ENCODE measurements at regions not wholly inside any gene's neighbourhood (a gene's known extent, or its start where the extent isn't known, plus 50 kb on each side); places are given as distances from the start of the nearest gene placed in this dataset.

DNA sequence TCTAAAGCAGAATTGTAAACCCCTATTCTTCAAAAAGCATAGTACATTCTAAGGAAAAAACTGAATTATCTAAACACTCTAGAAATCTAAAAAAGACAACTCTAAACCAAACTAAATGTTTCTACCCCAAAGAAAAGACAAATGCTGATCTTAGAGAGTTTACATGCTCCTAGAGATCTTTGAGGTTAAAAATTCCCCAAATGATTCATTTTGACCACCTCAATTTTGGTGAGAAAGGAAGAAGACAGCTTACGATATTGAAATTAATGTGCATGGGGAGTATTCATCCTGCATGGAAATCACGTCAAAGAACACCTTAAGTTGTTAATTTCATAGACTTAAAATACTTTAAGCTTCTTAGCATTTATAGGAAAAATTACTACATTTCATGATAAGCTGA lies 377.8 kb upstream of the RUNX1 start:
- TF ChIP-seq, protein P1, sequence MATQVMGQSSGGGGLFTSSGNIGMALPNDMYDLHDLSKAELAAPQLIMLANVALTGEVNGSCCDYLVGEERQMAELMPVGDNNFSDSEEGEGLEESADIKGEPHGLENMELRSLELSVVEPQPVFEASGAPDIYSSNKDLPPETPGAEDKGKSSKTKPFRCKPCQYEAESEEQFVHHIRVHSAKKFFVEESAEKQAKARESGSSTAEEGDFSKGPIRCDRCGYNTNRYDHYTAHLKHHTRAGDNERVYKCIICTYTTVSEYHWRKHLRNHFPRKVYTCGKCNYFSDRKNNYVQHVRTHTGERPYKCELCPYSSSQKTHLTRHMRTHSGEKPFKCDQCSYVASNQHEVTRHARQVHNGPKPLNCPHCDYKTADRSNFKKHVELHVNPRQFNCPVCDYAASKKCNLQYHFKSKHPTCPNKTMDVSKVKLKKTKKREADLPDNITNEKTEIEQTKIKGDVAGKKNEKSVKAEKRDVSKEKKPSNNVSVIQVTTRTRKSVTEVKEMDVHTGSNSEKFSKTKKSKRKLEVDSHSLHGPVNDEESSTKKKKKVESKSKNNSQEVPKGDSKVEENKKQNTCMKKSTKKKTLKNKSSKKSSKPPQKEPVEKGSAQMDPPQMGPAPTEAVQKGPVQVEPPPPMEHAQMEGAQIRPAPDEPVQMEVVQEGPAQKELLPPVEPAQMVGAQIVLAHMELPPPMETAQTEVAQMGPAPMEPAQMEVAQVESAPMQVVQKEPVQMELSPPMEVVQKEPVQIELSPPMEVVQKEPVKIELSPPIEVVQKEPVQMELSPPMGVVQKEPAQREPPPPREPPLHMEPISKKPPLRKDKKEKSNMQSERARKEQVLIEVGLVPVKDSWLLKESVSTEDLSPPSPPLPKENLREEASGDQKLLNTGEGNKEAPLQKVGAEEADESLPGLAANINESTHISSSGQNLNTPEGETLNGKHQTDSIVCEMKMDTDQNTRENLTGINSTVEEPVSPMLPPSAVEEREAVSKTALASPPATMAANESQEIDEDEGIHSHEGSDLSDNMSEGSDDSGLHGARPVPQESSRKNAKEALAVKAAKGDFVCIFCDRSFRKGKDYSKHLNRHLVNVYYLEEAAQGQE (IDR thresholded peaks at IDR 0.05; ENCODE audit: insufficient read depth in 1 of 2, low read depth in 2 of 2, low read length in 1 of 2): no peak
- TF ChIP-seq TCF7L2 (IDR thresholded peaks at IDR 0.05; ENCODE audit: low read depth, low read length) (no peak), POLR2AphosphoS5 (IDR thresholded peaks at IDR 0.05; ENCODE audit: low read depth, low read length) (no peak), SIN3A (IDR thresholded peaks at IDR 0.05; ENCODE audit: borderline replicate concordance, insufficient read depth, low read depth, low read length) (no peak)
- TF ChIP-seq, protein P2, sequence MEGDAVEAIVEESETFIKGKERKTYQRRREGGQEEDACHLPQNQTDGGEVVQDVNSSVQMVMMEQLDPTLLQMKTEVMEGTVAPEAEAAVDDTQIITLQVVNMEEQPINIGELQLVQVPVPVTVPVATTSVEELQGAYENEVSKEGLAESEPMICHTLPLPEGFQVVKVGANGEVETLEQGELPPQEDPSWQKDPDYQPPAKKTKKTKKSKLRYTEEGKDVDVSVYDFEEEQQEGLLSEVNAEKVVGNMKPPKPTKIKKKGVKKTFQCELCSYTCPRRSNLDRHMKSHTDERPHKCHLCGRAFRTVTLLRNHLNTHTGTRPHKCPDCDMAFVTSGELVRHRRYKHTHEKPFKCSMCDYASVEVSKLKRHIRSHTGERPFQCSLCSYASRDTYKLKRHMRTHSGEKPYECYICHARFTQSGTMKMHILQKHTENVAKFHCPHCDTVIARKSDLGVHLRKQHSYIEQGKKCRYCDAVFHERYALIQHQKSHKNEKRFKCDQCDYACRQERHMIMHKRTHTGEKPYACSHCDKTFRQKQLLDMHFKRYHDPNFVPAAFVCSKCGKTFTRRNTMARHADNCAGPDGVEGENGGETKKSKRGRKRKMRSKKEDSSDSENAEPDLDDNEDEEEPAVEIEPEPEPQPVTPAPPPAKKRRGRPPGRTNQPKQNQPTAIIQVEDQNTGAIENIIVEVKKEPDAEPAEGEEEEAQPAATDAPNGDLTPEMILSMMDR (IDR thresholded peaks at IDR 0.05): no peak
- no TSS peak for BruUV-seq (replicated peaks)
- in situ Hi-C loops (cut with HindIII; ENCODE audit: low pct_unique_long_range_greater_than_20kb, low sequenced_read_pairs) (no loop called here), intact Hi-C loops (cut with micrococcal nuclease; ENCODE audit: unreplicated experiment) (no loop called here)
- Histone ChIP-seq H3K27me3 (ENCODE audit: control insufficient read depth, insufficient read depth, low read length) (peaks cover 2% of the 10 kb centered on the region), H3K9me3 (ENCODE audit: control insufficient read depth, insufficient read depth, low read depth, low read length) (no peaks in the 10 kb centered on the region), H3K4me3 (ENCODE audit: low read depth in 2 of 2, low read length in 2 of 2) (no peak overlapping the region), H3K27ac (ENCODE audit: low read length) (no peak overlapping the region), H3K36me3 (ENCODE audit: control insufficient read depth, insufficient read depth, low read length) (no peaks in the 10 kb centered on the region), H3K4me1 (ENCODE audit: control insufficient read depth, insufficient read depth, low read length) (no peaks in the 10 kb centered on the region)
- POLR2A ChIA-PET: interaction anchor here (0.6 kb wide), 1 partner anchor 386 kb away, joined by 16 read pairs; no protein-coding TSS in a partner anchor
- CTCF ChIA-PET: no interaction called here
- DNase-seq (ENCODE audit: low read depth, low spot score): no peak
- ATAC-seq: no peak

DNA sequence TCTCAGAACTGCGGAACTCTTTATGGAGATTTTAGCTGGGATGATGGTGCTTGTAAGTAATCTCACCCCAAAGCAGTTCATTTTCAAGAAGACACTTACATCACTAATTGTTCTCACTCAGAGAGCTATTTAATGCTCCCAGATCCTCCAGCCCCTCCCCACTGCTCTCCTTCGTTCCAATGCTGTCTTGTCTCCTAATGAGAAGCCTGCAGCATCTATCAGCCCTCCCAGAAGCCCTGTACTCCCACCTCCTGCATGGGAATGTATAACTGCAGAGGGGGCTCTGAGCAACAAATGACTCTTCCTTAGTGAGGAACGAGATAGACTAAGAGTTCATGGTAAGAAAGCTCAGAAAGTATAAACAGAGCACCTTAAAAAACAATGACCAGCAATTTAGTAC lies 377.4 kb upstream of the RUNX1 start:
- BruUV-seq (replicated peaks): no TSS peak
- Histone ChIP-seq H3K36me3 (ENCODE audit: control insufficient read depth, insufficient read depth, low read length) (no peaks in the 10 kb centered on the region), H3K27me3 (ENCODE audit: control insufficient read depth, insufficient read depth, low read length) (peaks cover 2% of the 10 kb centered on the region), H3K27ac (ENCODE audit: low read length) (no peak overlapping the region), H3K4me3 (ENCODE audit: low read depth in 2 of 2, low read length in 2 of 2) (no peak overlapping the region), H3K9me3 (ENCODE audit: control insufficient read depth, insufficient read depth, low read depth, low read length) (no peaks in the 10 kb centered on the region), H3K4me1 (ENCODE audit: control insufficient read depth, insufficient read depth, low read length) (no peaks in the 10 kb centered on the region)
- ATAC-seq: no peak
- CTCF ChIA-PET: no interaction called here
- POLR2A ChIA-PET: interaction anchor here (0.6 kb wide), 1 partner anchor 386 kb away, joined by 16 read pairs; no protein-coding TSS in a partner anchor
- DNase-seq (ENCODE audit: low read depth, low spot score): no peak
- intact Hi-C loops (cut with micrococcal nuclease; ENCODE audit: unreplicated experiment) (no loop called here), in situ Hi-C loops (cut with HindIII; ENCODE audit: low pct_unique_long_range_greater_than_20kb, low sequenced_read_pairs) (no loop called here)
- no peak for TF ChIP-seq POLR2AphosphoS5 (IDR thresholded peaks at IDR 0.05; ENCODE audit: low read depth, low read length)
- TF ChIP-seq, protein P1 (IDR thresholded peaks at IDR 0.05; ENCODE audit: insufficient read depth in 1 of 2, low read depth in 2 of 2, low read length in 1 of 2): no peak
- no peak for TF ChIP-seq TCF7L2 (IDR thresholded peaks at IDR 0.05; ENCODE audit: low read depth, low read length)
- no peak for TF ChIP-seq SIN3A (IDR thresholded peaks at IDR 0.05; ENCODE audit: borderline replicate concordance, insufficient read depth, low read depth, low read length)
- TF ChIP-seq, protein P2 (IDR thresholded peaks at IDR 0.05): no peak
